MM.1S (cell line): ENCODE measurements at regions not wholly inside any gene's neighbourhood (a gene's known extent, or its start where the extent isn't known, plus 50 kb on each side); places are given as distances from the start of the nearest gene placed in this dataset.
"Not testable (repeated sequence)": the region's sequence is repeated elsewhere in the genome, so short reads cannot be mapped to it uniquely, and the experiment has no call there.

Experiments used
- DNase-seq: peaks from one replicate; pipeline ENCODE4 v3.0.0-alpha.2; 2015
- H2AFZ ChIP-seq: fragments of 300-600 bp; sonication (generic); 2 replicates; pipeline ENCODE4 v1.6.0; 2016; ENCODE audit warnings: antibody characterized with exemption, low read length
- H3F3A ChIP-seq: fragments of 300-600 bp; sonication (generic); 2 replicates; pipeline ENCODE4 v1.6.1; 2016; ENCODE audit warnings: mild to moderate bottlenecking, antibody characterized with exemption, low read length, moderate library complexity, mixed read lengths; ENCODE audit not compliant: insufficient read depth
- H3K27ac ChIP-seq: fragments of 300-600 bp; sonication (generic); 2 replicates; pipeline ENCODE4 v1.5.1; 2016; ENCODE audit warnings: mild to moderate bottlenecking, low read length
- H3K27me3 ChIP-seq: fragments of 300-600 bp; sonication (generic); replicated peaks from 2 replicates; pipeline ENCODE4 v1.6.0; 2016; ENCODE audit warnings: low read length; ENCODE audit not compliant: insufficient read depth
- H3K36me3 ChIP-seq: fragments of 300-600 bp; sonication (generic); replicated peaks from 2 replicates; pipeline ENCODE4 v1.6.1; 2016; ENCODE audit warnings: mild to moderate bottlenecking, low read length, mixed read lengths; ENCODE audit not compliant: insufficient read depth
- H3K4me1 ChIP-seq: fragments of 300-600 bp; sonication (generic); 2 replicates; pipeline ENCODE4 v1.6.1; 2016; ENCODE audit warnings: low read length, mixed read lengths
- H3K4me2 ChIP-seq: fragments of 300-600 bp; sonication (generic); 2 replicates; pipeline ENCODE4 v1.6.0; 2016; ENCODE audit warnings: low read depth, low read length
- H3K4me3 ChIP-seq: fragments of 300-600 bp; sonication (generic); 2 replicates; pipeline ENCODE4 v1.5.1; 2016; ENCODE audit warnings: low read length, mixed read lengths
- H3K79me2 ChIP-seq: fragments of 300-600 bp; sonication (generic); 2 replicates; pipeline ENCODE4 v1.6.1; 2016; ENCODE audit warnings: mixed run types, low read length, mixed read lengths
- H3K9ac ChIP-seq: fragments of 300-600 bp; sonication (generic); 2 replicates; pipeline ENCODE4 v1.6.1; 2016; ENCODE audit warnings: low read length, mixed read lengths
- H3K9me2 ChIP-seq: fragments of 300-600 bp; sonication (generic); replicated peaks from 2 replicates; pipeline ENCODE4 v1.6.1; 2016; ENCODE audit warnings: mild to moderate bottlenecking, low read length, mixed read lengths; ENCODE audit not compliant: insufficient read depth
- H3K9me3 ChIP-seq: fragments of 300-600 bp; sonication (generic); replicated peaks from 2 replicates; pipeline ENCODE4 v1.6.1; 2016; ENCODE audit warnings: mild to moderate bottlenecking, low read length, mixed read lengths; ENCODE audit not compliant: insufficient read depth
- H4K20me1 ChIP-seq: fragments of 300-600 bp; sonication (generic); 2 replicates; pipeline ENCODE4 v1.6.1; 2016; ENCODE audit warnings: mild to moderate bottlenecking, low read length, moderate library complexity, mixed read lengths; ENCODE audit not compliant: insufficient read depth
- EZH2 ChIP-seq: fragments of 300-600 bp; sonication (generic); optimal IDR thresholded peaks from 2 replicates; pipeline ENCODE3; 2017; ENCODE audit warnings: low read depth, mild to moderate bottlenecking, antibody characterized with exemption, low read length, mixed read lengths
- EZH2phosphoT487 ChIP-seq: fragments of 300-600 bp; sonication (generic); IDR thresholded peaks from 2 replicates; pipeline ENCODE4 v1.6.1; 2018; ENCODE audit warnings: antibody characterized with exemption, low read length
- TF ChIP-seq, protein P1 (sequence below): fragments of 300-600 bp; sonication (generic); IDR thresholded peaks from 2 replicates; pipeline ENCODE4 v1.5.1; 2016; ENCODE audit warnings: antibody characterized with exemption, low read length, mixed read lengths

DNA sequence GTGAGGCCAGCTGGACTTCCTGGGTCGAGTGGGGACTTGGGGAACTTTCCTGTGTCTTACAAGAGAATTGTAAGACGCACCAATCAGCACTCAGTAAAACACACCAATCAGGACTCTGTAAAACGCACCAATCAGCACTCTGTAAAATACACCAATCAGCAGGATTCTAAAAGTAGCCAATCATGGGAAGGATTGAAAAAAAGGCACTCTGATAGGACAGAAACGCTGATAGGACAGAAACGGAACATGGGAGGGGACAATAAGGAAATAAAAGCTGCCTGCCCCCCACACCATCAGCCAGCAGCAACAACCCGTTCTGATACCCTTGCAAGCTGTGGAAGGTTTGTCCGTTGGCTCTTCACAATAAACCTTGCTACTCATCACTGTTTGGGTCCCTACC, 73.1 kb upstream of the SGCG start:
- no peak overlapping the region for H3K4me3 ChIP-seq
- H3K36me3 ChIP-seq: no peaks in the 10 kb centered on the region
- no peak for DNase-seq
- no peak overlapping the region for H3K4me2 ChIP-seq
- TF ChIP-seq EZH2phosphoT487 (no peak), EZH2 (no peak)
- TF ChIP-seq, protein P1, sequence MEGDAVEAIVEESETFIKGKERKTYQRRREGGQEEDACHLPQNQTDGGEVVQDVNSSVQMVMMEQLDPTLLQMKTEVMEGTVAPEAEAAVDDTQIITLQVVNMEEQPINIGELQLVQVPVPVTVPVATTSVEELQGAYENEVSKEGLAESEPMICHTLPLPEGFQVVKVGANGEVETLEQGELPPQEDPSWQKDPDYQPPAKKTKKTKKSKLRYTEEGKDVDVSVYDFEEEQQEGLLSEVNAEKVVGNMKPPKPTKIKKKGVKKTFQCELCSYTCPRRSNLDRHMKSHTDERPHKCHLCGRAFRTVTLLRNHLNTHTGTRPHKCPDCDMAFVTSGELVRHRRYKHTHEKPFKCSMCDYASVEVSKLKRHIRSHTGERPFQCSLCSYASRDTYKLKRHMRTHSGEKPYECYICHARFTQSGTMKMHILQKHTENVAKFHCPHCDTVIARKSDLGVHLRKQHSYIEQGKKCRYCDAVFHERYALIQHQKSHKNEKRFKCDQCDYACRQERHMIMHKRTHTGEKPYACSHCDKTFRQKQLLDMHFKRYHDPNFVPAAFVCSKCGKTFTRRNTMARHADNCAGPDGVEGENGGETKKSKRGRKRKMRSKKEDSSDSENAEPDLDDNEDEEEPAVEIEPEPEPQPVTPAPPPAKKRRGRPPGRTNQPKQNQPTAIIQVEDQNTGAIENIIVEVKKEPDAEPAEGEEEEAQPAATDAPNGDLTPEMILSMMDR: no peak
- H3K4me1 ChIP-seq: no peaks in the 10 kb centered on the region
- H3K27ac ChIP-seq: no peak overlapping the region
- H2AFZ ChIP-seq: no peak overlapping the region
- no peaks in the 10 kb centered on the region for H3K79me2 ChIP-seq
- no peaks in the 10 kb centered on the region for H3F3A ChIP-seq
- no peaks in the 10 kb centered on the region for H4K20me1 ChIP-seq
- no peak overlapping the region for H3K9ac ChIP-seq
- no peaks in the 10 kb centered on the region for H3K9me2 ChIP-seq
- no peaks in the 10 kb centered on the region for H3K27me3 ChIP-seq
- H3K9me3 ChIP-seq: no peaks in the 10 kb centered on the region

DNA sequence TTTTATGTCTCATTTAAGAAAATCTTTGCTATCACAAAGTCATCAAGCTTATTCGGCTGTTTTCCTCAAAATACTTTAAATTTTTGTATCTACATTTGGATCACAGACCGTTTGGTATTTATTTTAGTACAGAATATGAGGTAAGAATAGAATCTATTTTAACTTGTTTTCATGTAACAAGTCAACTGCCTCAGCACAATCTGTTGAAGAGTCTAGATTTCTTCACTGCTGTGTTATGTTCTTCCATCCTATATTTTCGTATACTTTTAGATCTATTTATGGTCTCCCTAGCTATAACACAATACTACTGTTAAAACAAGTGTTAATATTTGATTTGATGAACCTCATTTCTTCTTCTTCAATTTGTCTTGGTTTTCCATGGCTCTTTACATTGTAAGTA, 61.6 kb upstream of the SGCG start:
- Histone ChIP-seq H3K4me1 (no peaks in the 10 kb centered on the region), H3K4me3 (no peak overlapping the region), H3K79me2 (no peaks in the 10 kb centered on the region), H3K9ac (no peak overlapping the region), H3K9me3 (no peaks in the 10 kb centered on the region), H3F3A (no peaks in the 10 kb centered on the region), H4K20me1 (no peaks in the 10 kb centered on the region), H3K27ac (no peak overlapping the region), H3K27me3 (no peaks in the 10 kb centered on the region), H3K4me2 (no peak overlapping the region), H3K36me3 (no peaks in the 10 kb centered on the region), H2AFZ (no peak overlapping the region), H3K9me2 (no peaks in the 10 kb centered on the region)
- DNase-seq: no peak
- TF ChIP-seq, protein P1: no peak
- no peak for TF ChIP-seq EZH2
- TF ChIP-seq EZH2phosphoT487: no peak

DNA sequence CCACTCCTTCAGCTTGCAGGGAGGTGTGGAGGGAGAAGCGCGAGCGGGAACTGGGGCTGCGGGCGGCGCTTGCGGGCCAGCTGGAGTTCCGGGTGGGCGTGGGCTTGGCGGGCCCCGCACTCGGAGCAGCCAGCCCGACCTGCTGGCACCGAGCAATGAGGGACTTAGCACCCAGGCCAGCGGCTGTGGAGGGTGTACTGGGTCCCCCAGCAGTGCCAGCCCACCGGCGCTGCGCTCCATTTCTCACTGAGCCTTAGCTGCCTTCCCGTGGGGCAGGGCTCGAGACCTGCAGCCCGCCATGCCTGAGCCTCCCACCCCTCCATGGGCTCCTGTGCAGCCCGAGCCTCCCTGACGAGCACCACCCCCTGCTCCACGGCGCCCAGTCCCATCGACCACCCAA, 53.2 kb upstream of the SGCG start:
- not testable (repeated sequence) for H3K9me3 ChIP-seq, H3K27ac ChIP-seq, H3K4me3 ChIP-seq, H2AFZ ChIP-seq, H3F3A ChIP-seq, DNase-seq, H3K9ac ChIP-seq, H3K9me2 ChIP-seq, H3K36me3 ChIP-seq, H3K27me3 ChIP-seq, H4K20me1 ChIP-seq, H3K4me2 ChIP-seq, H3K79me2 ChIP-seq, H3K4me1 ChIP-seq

DNA sequence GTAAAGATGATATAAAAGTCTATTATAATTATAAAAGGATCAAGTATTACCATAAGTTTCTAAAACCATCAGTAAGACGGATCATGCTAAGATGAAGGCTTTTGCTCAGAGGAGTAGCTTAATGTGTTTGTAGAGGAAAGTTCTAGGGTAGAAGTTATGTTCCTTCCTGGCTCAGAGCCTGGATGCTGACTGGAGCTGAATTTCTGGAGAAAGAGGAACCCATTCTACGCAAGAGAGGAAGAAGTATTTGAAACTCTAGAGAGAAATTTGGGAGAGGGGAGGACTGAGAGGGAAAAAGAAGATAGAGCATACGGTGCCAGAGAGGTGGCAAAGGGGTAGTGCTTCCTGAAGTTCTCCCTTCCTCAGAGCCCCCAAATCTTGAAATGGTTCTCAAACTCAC, 51.4 kb upstream of the SGCG start:
- no peak overlapping the region for H3K4me2 ChIP-seq
- no peaks in the 10 kb centered on the region for H3K27me3 ChIP-seq
- no peaks in the 10 kb centered on the region for H3F3A ChIP-seq
- no peaks in the 10 kb centered on the region for H3K9me2 ChIP-seq
- H3K9me3 ChIP-seq: no peaks in the 10 kb centered on the region
- H2AFZ ChIP-seq: no peak overlapping the region
- no peak overlapping the region for H3K9ac ChIP-seq
- no peak overlapping the region for H3K27ac ChIP-seq
- H3K79me2 ChIP-seq: no peaks in the 10 kb centered on the region
- H3K4me3 ChIP-seq: no peak overlapping the region
- TF ChIP-seq, protein P1: no peak
- TF ChIP-seq EZH2 (no peak), EZH2phosphoT487 (no peak)
- H4K20me1 ChIP-seq: no peaks in the 10 kb centered on the region
- DNase-seq: no peak
- H3K4me1 ChIP-seq: no peaks in the 10 kb centered on the region
- H3K36me3 ChIP-seq: no peaks in the 10 kb centered on the region
